ENCODE measurements at regions not wholly inside any gene's neighbourhood (a gene's known extent, or its start where the extent isn't known, plus 50 kb on each side); places are given as distances from the start of the nearest gene placed in this dataset.
"Not testable (repeated sequence)": the region's sequence is repeated elsewhere in the genome, so short reads cannot be mapped to it uniquely, and the experiment has no call there.

DNA sequence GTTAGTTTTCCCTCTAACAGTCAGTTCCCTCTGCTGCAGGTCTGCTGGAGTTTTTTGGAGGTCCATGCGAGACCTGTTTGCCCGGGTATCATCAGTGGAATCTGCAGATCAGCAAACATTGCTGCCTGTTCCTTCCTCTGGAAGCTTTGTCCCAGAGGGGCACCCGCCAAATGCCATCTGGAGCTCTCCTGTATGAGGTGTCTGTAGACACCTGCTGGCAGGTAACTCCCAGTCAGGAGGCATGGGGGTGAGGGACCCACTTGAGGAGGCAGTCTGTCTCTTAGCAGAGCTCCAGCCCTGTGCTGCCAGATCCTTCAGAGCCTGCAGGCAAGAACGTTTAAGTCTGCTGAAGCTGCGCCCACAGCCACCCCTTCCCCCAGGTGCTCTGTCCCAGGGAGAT lies 884.3 kb upstream of the GRIA3 start:
- not testable (repeated sequence) for H4K8ac ChIP-seq (ENCODE audit: low read depth, low read length); H2BK5ac ChIP-seq (ENCODE audit: low read depth, low read length, poor library complexity); H3K4me3 ChIP-seq (ENCODE audit: low read depth, low read length); H4K91ac ChIP-seq (ENCODE audit: low read depth, low read length); H3K23ac ChIP-seq (ENCODE audit: low read length); H3K27me3 ChIP-seq (ENCODE audit: insufficient read depth, low read length); H3K18ac ChIP-seq (ENCODE audit: low read length); H3K79me1 ChIP-seq (ENCODE audit: low read length); DNase-seq; H2BK120ac ChIP-seq (ENCODE audit: insufficient read depth, low read length, poor library complexity); H2BK12ac ChIP-seq (ENCODE audit: low read length); H4K12ac ChIP-seq (ENCODE audit: low read depth, low read length); H3K9ac ChIP-seq (ENCODE audit: low read length); H3K36me3 ChIP-seq (ENCODE audit: control insufficient read depth in 1 of 2, insufficient read depth in 2 of 2, low read length in 2 of 2); H3K14ac ChIP-seq (ENCODE audit: low read length); H3K79me2 ChIP-seq (ENCODE audit: control insufficient read depth, insufficient read depth, low read length, poor library complexity); H2AK5ac ChIP-seq (ENCODE audit: low read length); H2AFZ ChIP-seq (ENCODE audit: insufficient read depth, low read length, poor library complexity); H3K4me1 ChIP-seq (ENCODE audit: control insufficient read depth in 1 of 2, insufficient read depth in 2 of 2, low read length in 2 of 2); H3K9me3 ChIP-seq (ENCODE audit: insufficient read depth, low read depth, low read length); H3K4ac ChIP-seq (ENCODE audit: low read depth, low read length); H3K27ac ChIP-seq (ENCODE audit: low read depth, low read length); H3K4me2 ChIP-seq (ENCODE audit: low read length)
- no CpG with 5 or more reads among the region's 5 CpGs for WGBS (ENCODE audit: extremely low coverage, insufficient coverage, insufficient read length)

DNA sequence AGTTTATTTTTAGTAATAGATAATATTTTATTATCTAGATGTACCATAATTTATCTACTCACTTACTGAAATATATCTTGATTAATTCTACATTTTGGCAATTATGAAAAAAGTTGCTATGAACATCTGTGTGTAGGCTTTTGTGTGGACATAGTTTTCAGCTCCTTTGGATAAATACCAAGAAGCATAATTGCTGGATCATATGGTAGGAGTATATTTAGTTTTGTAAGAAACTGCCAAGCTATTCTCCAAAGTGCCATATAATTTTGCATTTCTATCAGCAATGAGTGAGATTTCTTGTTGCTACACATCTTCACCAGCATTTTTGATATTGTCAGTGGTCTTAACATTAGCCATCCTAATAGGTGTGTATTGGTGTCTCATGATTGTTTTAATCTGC lies 882.6 kb upstream of the GRIA3 start:
- Histone ChIP-seq H3K79me1 (ENCODE audit: low read length) (no peaks in the 10 kb centered on the region), H4K12ac (ENCODE audit: low read depth, low read length) (no peak overlapping the region), H2BK12ac (ENCODE audit: low read length) (no peak overlapping the region), H3K4me1 (ENCODE audit: control insufficient read depth in 1 of 2, insufficient read depth in 2 of 2, low read length in 2 of 2) (no peaks in the 10 kb centered on the region), H3K9me3 (ENCODE audit: insufficient read depth, low read depth, low read length) (no peaks in the 10 kb centered on the region), H4K91ac (ENCODE audit: low read depth, low read length) (no peak overlapping the region), H2AK5ac (ENCODE audit: low read length) (no peak overlapping the region), H3K4me3 (ENCODE audit: low read depth, low read length) (no peak overlapping the region), H3K14ac (ENCODE audit: low read length) (no peak overlapping the region), H3K18ac (ENCODE audit: low read length) (no peak overlapping the region), H2BK5ac (ENCODE audit: low read depth, low read length, poor library complexity) (no peak overlapping the region), H3K4ac (ENCODE audit: low read depth, low read length) (no peak overlapping the region), H3K4me2 (ENCODE audit: low read length) (no peak overlapping the region), H3K23ac (ENCODE audit: low read length) (no peak overlapping the region), H3K79me2 (ENCODE audit: control insufficient read depth, insufficient read depth, low read length, poor library complexity) (no peaks in the 10 kb centered on the region), H3K36me3 (ENCODE audit: control insufficient read depth in 1 of 2, insufficient read depth in 2 of 2, low read length in 2 of 2) (no peaks in the 10 kb centered on the region), H3K27me3 (ENCODE audit: insufficient read depth, low read length) (no peaks in the 10 kb centered on the region), H2BK120ac (ENCODE audit: insufficient read depth, low read length, poor library complexity) (no peak overlapping the region), H2AFZ (ENCODE audit: insufficient read depth, low read length, poor library complexity) (no peak overlapping the region), H3K9ac (ENCODE audit: low read length) (no peak overlapping the region), H3K27ac (ENCODE audit: low read depth, low read length) (no peak overlapping the region), H4K8ac (ENCODE audit: low read depth, low read length) (no peak overlapping the region)
- no peak for DNase-seq

DNA sequence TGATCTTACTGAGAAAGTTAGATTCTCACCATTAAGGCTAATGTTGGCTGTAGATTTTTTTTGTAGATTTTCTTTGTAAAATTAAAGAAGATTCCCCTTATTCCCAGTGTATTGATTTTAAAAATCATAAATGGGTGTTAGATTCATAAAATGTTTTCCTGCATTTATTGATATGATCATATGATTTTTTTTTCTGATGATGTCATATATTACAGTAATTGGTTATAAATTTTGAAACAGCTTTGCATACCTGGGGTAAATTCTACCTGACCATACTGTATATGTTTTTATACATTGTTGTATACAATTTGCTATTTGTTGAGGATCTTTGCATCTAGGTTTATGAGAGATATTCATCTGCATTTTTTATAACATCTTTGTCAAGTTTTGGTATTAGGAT lies 880.3 kb upstream of the GRIA3 start:
- Histone ChIP-seq H2BK120ac (ENCODE audit: insufficient read depth, low read length, poor library complexity) (no peak overlapping the region), H3K79me2 (ENCODE audit: control insufficient read depth, insufficient read depth, low read length, poor library complexity) (no peaks in the 10 kb centered on the region), H3K27me3 (ENCODE audit: insufficient read depth, low read length) (no peaks in the 10 kb centered on the region), H3K9me3 (ENCODE audit: insufficient read depth, low read depth, low read length) (no peaks in the 10 kb centered on the region), H4K8ac (ENCODE audit: low read depth, low read length) (no peak overlapping the region), H3K4ac (ENCODE audit: low read depth, low read length) (no peak overlapping the region), H3K4me1 (ENCODE audit: control insufficient read depth in 1 of 2, insufficient read depth in 2 of 2, low read length in 2 of 2) (no peaks in the 10 kb centered on the region), H3K14ac (ENCODE audit: low read length) (no peak overlapping the region), H3K9ac (ENCODE audit: low read length) (no peak overlapping the region), H2AK5ac (ENCODE audit: low read length) (no peak overlapping the region), H3K79me1 (ENCODE audit: low read length) (no peaks in the 10 kb centered on the region), H2BK12ac (ENCODE audit: low read length) (no peak overlapping the region), H3K4me3 (ENCODE audit: low read depth, low read length) (no peak overlapping the region), H2AFZ (ENCODE audit: insufficient read depth, low read length, poor library complexity) (no peak overlapping the region), H3K18ac (ENCODE audit: low read length) (no peak overlapping the region), H3K4me2 (ENCODE audit: low read length) (no peak overlapping the region), H2BK5ac (ENCODE audit: low read depth, low read length, poor library complexity) (no peak overlapping the region), H4K91ac (ENCODE audit: low read depth, low read length) (no peak overlapping the region), H4K12ac (ENCODE audit: low read depth, low read length) (no peak overlapping the region), H3K36me3 (ENCODE audit: control insufficient read depth in 1 of 2, insufficient read depth in 2 of 2, low read length in 2 of 2) (no peaks in the 10 kb centered on the region), H3K27ac (ENCODE audit: low read depth, low read length) (no peak overlapping the region), H3K23ac (ENCODE audit: low read length) (no peak overlapping the region)
- no peak for DNase-seq

DNA sequence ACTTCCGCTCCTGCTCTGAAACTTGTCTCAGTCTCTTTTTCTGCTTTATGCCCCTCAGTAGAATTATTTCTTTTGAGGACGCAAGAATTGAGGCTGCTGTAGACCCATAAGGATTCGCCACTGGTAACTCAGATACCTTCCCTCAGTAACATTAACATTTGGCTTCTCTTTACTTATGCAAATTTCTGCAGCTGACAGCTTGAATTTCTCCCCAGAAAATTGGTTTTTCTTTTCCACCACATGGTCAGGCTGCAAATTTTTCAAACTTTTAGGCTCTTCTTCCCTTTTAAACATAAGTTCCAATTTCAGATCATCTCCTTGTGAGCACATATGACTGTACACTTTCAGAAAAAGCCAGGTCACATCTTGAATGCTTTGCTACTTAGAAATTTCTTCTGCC lies 839.3 kb upstream of the GRIA3 start:
- Histone ChIP-seq H3K79me2 (ENCODE audit: control insufficient read depth, insufficient read depth, low read length, poor library complexity) (no peaks in the 10 kb centered on the region), H3K27ac (ENCODE audit: low read depth, low read length) (no peak overlapping the region), H2BK120ac (ENCODE audit: insufficient read depth, low read length, poor library complexity) (no peak overlapping the region), H3K4ac (ENCODE audit: low read depth, low read length) (no peak overlapping the region), H4K91ac (ENCODE audit: low read depth, low read length) (no peak overlapping the region), H3K14ac (ENCODE audit: low read length) (no peak overlapping the region), H3K4me1 (ENCODE audit: control insufficient read depth in 1 of 2, insufficient read depth in 2 of 2, low read length in 2 of 2) (no peaks in the 10 kb centered on the region), H2AK5ac (ENCODE audit: low read length) (no peak overlapping the region), H2BK12ac (ENCODE audit: low read length) (no peak overlapping the region), H3K4me3 (ENCODE audit: low read depth, low read length) (no peak overlapping the region), H3K36me3 (ENCODE audit: control insufficient read depth in 1 of 2, insufficient read depth in 2 of 2, low read length in 2 of 2) (no peaks in the 10 kb centered on the region), H3K27me3 (ENCODE audit: insufficient read depth, low read length) (no peaks in the 10 kb centered on the region), H2AFZ (ENCODE audit: insufficient read depth, low read length, poor library complexity) (no peak overlapping the region), H4K8ac (ENCODE audit: low read depth, low read length) (no peak overlapping the region), H3K18ac (ENCODE audit: low read length) (no peak overlapping the region), H3K9me3 (ENCODE audit: insufficient read depth, low read depth, low read length) (no peaks in the 10 kb centered on the region), H3K4me2 (ENCODE audit: low read length) (no peak overlapping the region), H2BK5ac (ENCODE audit: low read depth, low read length, poor library complexity) (no peak overlapping the region), H3K9ac (ENCODE audit: low read length) (no peak overlapping the region), H4K12ac (ENCODE audit: low read depth, low read length) (no peak overlapping the region), H3K23ac (ENCODE audit: low read length) (no peak overlapping the region), H3K79me1 (ENCODE audit: low read length) (no peaks in the 10 kb centered on the region)
- DNase-seq: no peak
- no CpG with 5 or more reads among the region's 3 CpGs for WGBS (ENCODE audit: extremely low coverage, insufficient coverage, insufficient read length)
